H9 (cell line): ENCODE measurements at regions not wholly inside any gene's neighbourhood (a gene's known extent, or its start where the extent isn't known, plus 50 kb on each side); places are given as distances from the start of the nearest gene placed in this dataset.
A peak's percentile ranks its signal among the peaks of the same experiment; 100 is the strongest.

Experiments used
- DNase-seq: peaks from one replicate; pipeline ENCODE4 v3.0.0-alpha.2; 2017
- H2AFZ ChIP-seq: one replicate; pipeline ENCODE4 v1.6.1; 2013; ENCODE audit warnings: mild to moderate bottlenecking, low read length, control low read depth, moderate library complexity
- H2AK5ac ChIP-seq: 2 replicates; pipeline ENCODE4 v1.6.1; 2013; ENCODE audit warnings: low read length, control low read depth, mixed read lengths; ENCODE audit not compliant: insufficient read length
- H2BK120ac ChIP-seq: one replicate; pipeline ENCODE4 v1.6.1; 2013; ENCODE audit warnings: low read depth, mild to moderate bottlenecking, low read length, control low read depth, inconsistent platforms; ENCODE audit not compliant: poor library complexity, severe bottlenecking
- H2BK12ac ChIP-seq: 2 replicates; pipeline ENCODE4 v1.6.1; 2013; ENCODE audit warnings: low read length, control low read depth, mixed read lengths, low read depth; ENCODE audit not compliant: insufficient read length
- H2BK15ac ChIP-seq: 2 replicates; pipeline ENCODE4 v1.6.1; 2013; ENCODE audit warnings: low read depth, low read length, control low read depth
- H2BK20ac ChIP-seq: one replicate; pipeline ENCODE4 v1.6.1; 2013; ENCODE audit warnings: low read depth, mild to moderate bottlenecking, low read length, control low read depth, inconsistent platforms; ENCODE audit not compliant: poor library complexity, severe bottlenecking
- H2BK5ac ChIP-seq: 2 replicates; pipeline ENCODE4 v1.6.1; 2013; ENCODE audit warnings: low read length, control low read depth, mixed read lengths; ENCODE audit not compliant: insufficient read length
- H3K14ac ChIP-seq: 2 replicates; pipeline ENCODE4 v1.6.1; 2013; ENCODE audit warnings: low read length, control low read depth; ENCODE audit not compliant: insufficient read depth
- H3K18ac ChIP-seq: 2 replicates; pipeline ENCODE4 v1.6.1; 2013; ENCODE audit warnings: low read depth, mild to moderate bottlenecking, mixed read lengths, low read length, control low read depth; ENCODE audit not compliant: insufficient read length
- H3K23ac ChIP-seq: 2 replicates; pipeline ENCODE4 v1.6.1; 2013; ENCODE audit warnings: low read length, control low read depth, mixed read lengths, low read depth; ENCODE audit not compliant: insufficient read length
- H3K23me2 ChIP-seq: 2 replicates; pipeline ENCODE4 v1.6.1; 2013; ENCODE audit warnings: low read depth, mild to moderate bottlenecking, mixed read lengths, low read length, control low read depth; ENCODE audit not compliant: insufficient read length, poor library complexity, severe bottlenecking
- H3K27ac ChIP-seq: 2 replicates; pipeline ENCODE4 v1.5.1; 2013; ENCODE audit warnings: low read length, control low read depth, mixed read lengths, low read depth; ENCODE audit not compliant: insufficient read length
- H3K27me3 ChIP-seq: 2 replicates; pipeline ENCODE4 v1.6.1; 2013; ENCODE audit warnings: low read length, control low read depth, inconsistent platforms; ENCODE audit not compliant: insufficient read depth
- H3K4ac ChIP-seq: 2 replicates; pipeline ENCODE4 v1.6.1; 2013; ENCODE audit warnings: low read depth, mild to moderate bottlenecking, control low read depth, inconsistent platforms, low read length, moderate library complexity
- H3K4me1 ChIP-seq: 2 replicates; pipeline ENCODE4 v1.6.1; 2013; ENCODE audit warnings: low read length, control low read depth, inconsistent platforms; ENCODE audit not compliant: insufficient read depth
- H3K4me2 ChIP-seq: 2 replicates; pipeline ENCODE4 v1.6.1; 2013; ENCODE audit warnings: low read length, control low read depth, mixed read lengths; ENCODE audit not compliant: insufficient read length, insufficient read depth
- H3K56ac ChIP-seq: 2 replicates; pipeline ENCODE4 v1.6.1; 2013; ENCODE audit warnings: low read depth, mild to moderate bottlenecking, mixed read lengths, low read length, control low read depth; ENCODE audit not compliant: insufficient read length
- H3K79me1 ChIP-seq: 2 replicates; pipeline ENCODE4 v1.6.1; 2013; ENCODE audit warnings: low read depth, mild to moderate bottlenecking, moderate library complexity, low read length, control low read depth, inconsistent platforms; ENCODE audit not compliant: insufficient read depth, poor library complexity, severe bottlenecking
- H3K79me2 ChIP-seq: 2 replicates; pipeline ENCODE4 v1.6.1; 2013; ENCODE audit warnings: low read length, control low read depth, inconsistent platforms; ENCODE audit not compliant: insufficient read depth
- H3K9ac ChIP-seq: 2 replicates; pipeline ENCODE4 v1.6.1; 2013; ENCODE audit warnings: low read length, control low read depth, mixed read lengths; ENCODE audit not compliant: insufficient read length; ENCODE audit errors: extremely low read depth
- H3K9me3 ChIP-seq: one replicate; pipeline ENCODE4 v1.6.1; 2013; ENCODE audit warnings: low read depth, low read length, inconsistent platforms; ENCODE audit not compliant: control insufficient read depth
- H3T11ph ChIP-seq: one replicate; pipeline ENCODE4 v1.6.1; 2013; ENCODE audit warnings: mild to moderate bottlenecking, low read length, control low read depth, inconsistent platforms
- H4K20me1 ChIP-seq: one replicate; pipeline ENCODE4 v1.6.1; 2013; ENCODE audit not compliant: control insufficient read depth, insufficient read length, insufficient read depth
- H4K5ac ChIP-seq: 2 replicates; pipeline ENCODE4 v1.6.1; 2013; ENCODE audit warnings: low read depth, mild to moderate bottlenecking, mixed read lengths, low read length, control low read depth; ENCODE audit not compliant: insufficient read length
- H4K8ac ChIP-seq: replicated peaks from 2 replicates; pipeline ENCODE4 v1.6.1; 2013; ENCODE audit warnings: low read length, control low read depth, mixed read lengths, low read depth; ENCODE audit not compliant: insufficient read length
- H4K91ac ChIP-seq: 2 replicates; pipeline ENCODE4 v1.6.1; 2013; ENCODE audit warnings: low read depth, mild to moderate bottlenecking, moderate library complexity, mixed read lengths, low read length, control low read depth; ENCODE audit not compliant: insufficient read length
- H3K27ac Mint-ChIP-seq, 3 experiments: 2 replicates in 2 of 3; 3 replicates in 1 of 3; pipeline ENCODE4 v1.8.0; 2020 to 2021; ENCODE audit warnings: mixed read lengths in 3 of 3, mild to moderate bottlenecking in 1 of 3, moderate library complexity in 1 of 3
- H3K27me3 Mint-ChIP-seq: 2 replicates; pipeline ENCODE4 v1.8.0; 2021; ENCODE audit warnings: low read depth, mild to moderate bottlenecking, moderate library complexity, mixed read lengths
- H3K36me3 Mint-ChIP-seq, 3 experiments: 2 replicates in 2 of 3; 3 replicates in 1 of 3; pipeline ENCODE4 v1.8.0; 2020 to 2021; ENCODE audit warnings: low read depth in 3 of 3, mixed read lengths in 3 of 3; ENCODE audit not compliant: insufficient read depth in 1 of 3
- H3K4me1 Mint-ChIP-seq, 2 experiments: 2 replicates each; pipeline ENCODE4 v1.8.0; 2020; ENCODE audit warnings: mixed read lengths in 2 of 2
- H3K4me3 Mint-ChIP-seq, 2 experiments: 2 replicates in 1 of 2; 3 replicates in 1 of 2; pipeline ENCODE4 v1.8.0; 2020 to 2021; ENCODE audit warnings: mild to moderate bottlenecking in 2 of 2, mixed read lengths in 2 of 2, moderate library complexity in 1 of 2
- H3K9me3 Mint-ChIP-seq, 2 experiments: 2 replicates in 1 of 2; 3 replicates in 1 of 2; pipeline ENCODE4 v1.8.0; 2020; ENCODE audit warnings: mild to moderate bottlenecking in 2 of 2, mixed read lengths in 2 of 2, moderate library complexity in 1 of 2
- CTCF ChIP-seq: fragments of 200-600 bp; sonication (generic); conservative IDR thresholded peaks from 3 replicates; pipeline ENCODE4 v1.8.0; 2021; ENCODE audit warnings: antibody characterized with exemption, mild to moderate bottlenecking
- WGBS: extraction: QIAGEN DNeasy Blood & Tissue Kit; methylation state at CpG from one replicate; pipeline ENCODE4 v1.1.7; 2013; ENCODE audit warnings: missing lambda C conversion rate, low lambda C conversion rate, mixed read lengths; ENCODE audit not compliant: insufficient read length; ENCODE audit errors: extremely low coverage; 5-methylcytosine and 5-hydroxymethylcytosine counted together

- Histone ChIP-seq H3K9ac (no peak overlapping the region), H3K27ac (no peak overlapping the region), H3K4me1 (no peaks in the 10 kb centered on the region), H3K79me1 (no peaks in the 10 kb centered on the region), H3K14ac (no peak overlapping the region), H3K4me2 (no peak overlapping the region), H3T11ph (no peak overlapping the region), H2AK5ac (no peak overlapping the region), H4K20me1 (no peaks in the 10 kb centered on the region), H4K91ac (no peak overlapping the region), H2AFZ (no peak overlapping the region), H2BK5ac (no peak overlapping the region), H3K56ac (no peak overlapping the region), H3K4ac (no peak overlapping the region), H2BK12ac (no peak overlapping the region), H3K9me3 (no peaks in the 10 kb centered on the region), H2BK120ac (no peak overlapping the region), H2BK20ac (peak overlapping the region; percentile 26), H3K27me3 (no peaks in the 10 kb centered on the region), H2BK15ac (no peak overlapping the region), H4K5ac (no peak overlapping the region), H3K23me2 (no peaks in the 10 kb centered on the region), H3K23ac (no peak overlapping the region), H3K18ac (no peak overlapping the region), H3K79me2 (no peaks in the 10 kb centered on the region), H4K8ac (no peak overlapping the region)
- H3K9me3 Mint-ChIP-seq, result no peaks in the 10 kb centered on the region
- no peak overlapping the region for H3K4me3 Mint-ChIP-seq
- no peaks in the 10 kb centered on the region for H3K36me3 Mint-ChIP-seq
- TF ChIP-seq CTCF, result no peak
- no peak overlapping the region for H3K27ac Mint-ChIP-seq
- no CpG with 5 or more reads among the region's 1 CpG for WGBS
- H3K27me3 Mint-ChIP-seq, result no peaks in the 10 kb centered on the region
- DNase-seq, result no peak
- H3K4me1 Mint-ChIP-seq, result no peaks in the 10 kb centered on the region
These were observed 223.9 kb upstream of the HS3ST3A1 start for GRCh38 chr17:13825526-13826040.
